GM21367 (cell line): ENCODE measurements at regions not wholly inside any gene's neighbourhood (a gene's known extent, or its start where the extent isn't known, plus 50 kb on each side); places are given as distances from the start of the nearest gene placed in this dataset.

Experiments used
- ATAC-seq: cut with Tn5 transposase; IDR thresholded peaks from one replicate; pipeline ENCODE4 v1.9.1; 2021; ENCODE audit not compliant: unreplicated experiment

GRCh38 chr18:60962625-60963024 lies 370.6 kb upstream of the CDH20 start:
- ATAC-seq, result no peak

GRCh38 chr18:60965856-60966255 lies 367.4 kb upstream of the CDH20 start:
- no peak for ATAC-seq

DNA sequence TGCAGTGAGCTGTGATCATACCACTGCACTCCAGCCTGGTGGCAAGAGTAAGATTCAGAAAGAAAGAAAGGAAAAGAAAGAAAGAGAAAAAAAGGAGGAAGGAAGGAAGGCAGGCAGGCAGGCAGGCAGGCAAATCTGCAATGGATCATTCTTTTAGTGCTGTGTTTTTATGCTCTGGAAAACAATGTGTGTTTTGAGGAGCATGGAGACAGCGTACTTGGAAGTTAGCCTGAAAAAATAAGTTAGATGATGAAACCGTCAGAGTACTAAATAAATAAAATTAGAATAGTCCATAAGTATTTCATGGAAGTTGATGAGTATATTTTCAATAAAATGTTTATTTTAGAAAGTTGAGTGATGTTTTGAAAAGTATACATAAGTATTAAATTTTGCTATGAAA lies 366.4 kb upstream of the CDH20 start:
- no peak for ATAC-seq

- ATAC-seq, result no peak
These were observed 357.8 kb upstream of the CDH20 start for GRCh38 chr18:60975420-60975819.

- ATAC-seq, result no peak
These were observed 356.3 kb upstream of the CDH20 start for GRCh38 chr18:60976976-60977375.

DNA sequence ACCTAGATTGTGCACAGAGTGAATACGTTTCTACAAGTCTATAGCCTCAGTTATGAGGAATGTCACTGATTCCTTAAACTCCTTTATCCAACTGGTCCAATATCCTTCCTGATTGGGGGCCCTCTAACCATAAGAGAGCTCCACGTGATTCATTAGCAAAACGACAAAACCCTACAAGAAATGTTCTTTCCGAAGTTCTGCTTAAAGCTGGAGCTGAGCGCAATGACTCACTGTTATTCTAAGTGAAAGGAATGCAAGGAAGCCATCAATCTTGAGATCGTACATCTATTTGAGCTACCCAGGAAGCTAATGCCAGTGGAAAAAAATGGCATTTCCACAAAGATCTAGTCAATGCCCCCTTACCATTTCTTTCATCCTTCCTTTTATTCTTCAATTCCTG lies 354.9 kb upstream of the CDH20 start:
- no peak for ATAC-seq

DNA sequence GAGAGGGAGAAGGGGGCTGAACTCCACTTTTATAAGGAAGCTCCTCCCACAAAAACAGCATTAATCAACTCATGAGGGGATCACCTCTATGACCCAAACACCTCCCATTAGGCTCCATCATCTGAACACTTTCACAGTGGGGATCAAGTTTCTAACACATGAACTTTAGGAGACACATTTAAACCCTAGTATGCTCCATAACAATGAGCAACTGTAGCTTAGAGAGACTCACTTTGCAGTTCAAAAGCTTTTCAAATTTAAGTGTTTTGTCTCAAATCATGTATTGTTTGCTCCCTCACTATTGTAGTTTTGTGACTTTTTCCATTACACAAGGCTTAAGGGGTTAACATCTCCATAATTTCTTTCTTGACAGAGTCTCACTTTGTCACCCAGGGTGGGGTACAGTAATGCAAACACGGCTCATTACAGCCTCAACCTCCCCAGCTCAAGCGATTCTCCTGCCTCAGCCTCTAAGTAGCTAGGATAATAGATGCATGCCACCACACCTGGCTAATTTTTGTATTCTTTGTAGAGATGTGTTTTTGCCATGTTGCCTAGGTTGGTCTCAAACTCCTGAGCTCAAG lies 352.7 kb upstream of the CDH20 start:
- no peak for ATAC-seq

DNA sequence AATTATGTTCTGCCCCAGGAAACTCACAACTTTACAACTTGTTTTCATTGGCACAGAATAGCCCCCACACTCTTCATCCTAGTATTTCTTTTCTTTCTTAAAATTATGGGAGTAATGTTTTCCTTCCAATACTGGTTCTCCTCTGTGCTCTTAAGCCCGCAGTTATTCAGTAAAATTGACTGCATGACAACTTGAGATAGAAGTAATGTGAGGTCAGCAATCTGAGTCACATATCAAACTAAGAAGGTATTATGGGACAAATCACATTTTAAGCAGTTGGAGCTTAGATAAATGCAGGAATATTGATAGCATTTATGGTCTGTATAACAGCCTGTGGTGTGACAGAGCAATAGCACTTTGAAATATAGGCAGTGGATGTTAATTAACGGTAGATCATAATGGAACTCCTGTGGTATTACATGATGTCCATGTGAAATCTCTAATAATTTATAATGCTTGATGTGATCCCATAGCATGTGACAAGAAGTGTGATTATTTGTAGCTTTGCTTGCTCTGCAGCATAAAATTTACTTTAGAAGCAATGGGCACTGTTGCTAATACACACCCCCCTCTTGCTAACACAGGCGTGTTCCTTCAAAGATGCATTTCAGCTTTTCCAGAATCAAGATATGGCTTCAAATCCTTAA lies 351.4 kb upstream of the CDH20 start:
- no peak for ATAC-seq

- ATAC-seq, result no peak
These were observed 350.9 kb upstream of the CDH20 start for GRCh38 chr18:60982329-60982695.

- ATAC-seq, result no peak
These were observed 350.3 kb upstream of the CDH20 start for GRCh38 chr18:60982928-60983327.

DNA sequence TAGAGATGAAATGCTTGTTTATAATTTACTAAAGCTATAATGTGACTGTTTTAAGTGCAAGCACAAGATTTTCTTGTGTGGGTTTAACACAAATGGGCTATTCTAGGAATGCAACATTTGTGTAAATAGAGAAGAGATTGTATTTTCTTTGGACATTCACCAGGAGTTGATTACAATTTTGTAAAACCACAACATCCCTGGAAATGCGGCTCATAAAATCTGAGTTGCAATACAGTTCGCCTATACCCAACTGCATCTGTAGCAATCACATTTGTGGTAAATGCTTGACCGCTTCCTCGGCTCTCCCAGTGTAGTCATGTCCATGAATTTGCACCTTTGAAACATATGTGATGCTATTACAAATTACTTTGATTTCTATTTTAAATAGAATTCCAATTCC lies 348.7 kb upstream of the CDH20 start:
- no peak for ATAC-seq

DNA sequence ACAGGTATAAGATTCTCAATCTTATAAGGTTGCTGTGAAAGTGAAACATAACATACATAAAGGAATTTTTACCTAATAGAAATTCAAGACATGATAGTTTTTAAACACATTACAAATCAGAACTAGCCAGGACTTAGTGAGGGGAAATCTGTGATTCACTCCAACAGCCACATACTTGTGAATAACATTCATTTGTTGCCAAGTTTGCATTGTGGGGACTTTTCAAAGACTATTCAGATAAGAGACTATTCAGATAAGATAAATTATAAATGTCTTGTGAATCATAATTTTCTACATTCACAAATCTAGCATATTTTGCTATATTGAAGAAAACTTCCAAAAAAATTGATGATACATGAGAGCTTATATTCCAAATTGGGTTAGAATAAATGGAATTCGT lies 345.3 kb upstream of the CDH20 start:
- no peak for ATAC-seq

DNA sequence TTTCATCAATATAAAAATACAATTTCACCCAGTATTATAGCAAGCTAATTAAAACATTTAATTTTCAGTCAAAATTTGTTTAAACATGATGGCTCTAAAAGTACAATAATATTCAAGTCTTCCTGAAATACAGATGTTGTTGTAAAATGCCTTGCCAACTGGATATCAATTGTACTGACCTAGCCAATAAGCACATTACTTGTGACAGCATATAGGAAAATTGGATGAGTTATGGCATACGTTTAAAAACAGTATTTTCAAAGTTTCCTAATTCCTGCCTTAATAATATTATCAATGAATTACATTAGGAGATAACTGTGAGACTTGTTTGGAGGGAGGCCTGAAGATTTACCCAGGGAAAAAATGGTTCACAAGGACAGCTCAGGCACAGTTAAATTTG lies 336.9 kb upstream of the CDH20 start:
- ATAC-seq, result no peak

GRCh38 chr18:60996822-60997221 lies 336.4 kb upstream of the CDH20 start:
- no peak for ATAC-seq

- no peak for ATAC-seq
These were observed 332.1 kb upstream of the CDH20 start for GRCh38 chr18:61001138-61001537.

- ATAC-seq, result no peak
These were observed 326.5 kb upstream of the CDH20 start for GRCh38 chr18:61006687-61007224.

- no peak for ATAC-seq
These were observed 313.6 kb upstream of the CDH20 start for GRCh38 chr18:61019338-61020301.

DNA sequence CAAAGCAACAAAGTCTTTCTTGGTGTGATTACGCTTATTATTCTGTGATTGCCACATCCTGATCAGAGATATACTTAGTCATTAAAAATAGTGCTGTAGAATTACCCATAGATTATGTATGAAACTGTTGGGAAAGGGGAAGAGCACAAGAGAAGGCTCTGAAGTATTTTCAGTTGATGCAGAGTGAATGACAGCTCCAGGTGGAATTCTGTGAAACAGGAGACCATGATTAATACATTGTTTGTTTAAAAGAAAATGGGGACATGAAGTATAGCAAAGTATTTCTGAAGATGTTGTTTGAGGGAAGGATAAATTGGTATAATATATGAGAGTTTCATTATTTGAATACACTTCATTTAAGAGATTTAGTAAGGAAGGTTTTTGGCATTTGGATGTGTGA lies 307.6 kb upstream of the CDH20 start:
- ATAC-seq, result no peak

- no peak for ATAC-seq
These were observed 301.6 kb upstream of the CDH20 start for GRCh38 chr18:61031626-61032025.

- ATAC-seq, result no peak
These were observed 298.6 kb upstream of the CDH20 start for GRCh38 chr18:61034580-61034979.

DNA sequence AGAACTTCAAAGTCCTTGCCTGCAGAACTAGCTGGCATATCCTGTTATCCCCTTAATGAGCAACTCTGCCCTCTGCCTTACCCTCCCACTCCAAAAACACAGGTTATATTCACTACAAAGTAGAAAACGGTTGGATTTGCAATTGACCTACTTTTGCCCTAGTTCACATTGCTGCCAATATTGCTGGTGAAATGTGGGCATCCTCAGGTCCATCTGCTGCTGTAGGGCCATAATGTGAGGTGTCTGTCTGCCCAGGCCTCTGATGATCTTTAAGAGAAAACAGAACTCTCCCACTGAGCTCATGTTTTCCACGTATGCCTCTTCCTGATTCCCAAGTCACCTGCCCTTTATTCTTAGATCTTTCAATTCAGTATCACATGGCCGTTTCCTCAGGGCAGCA lies 294.0 kb upstream of the CDH20 start:
- ATAC-seq, result no peak

DNA sequence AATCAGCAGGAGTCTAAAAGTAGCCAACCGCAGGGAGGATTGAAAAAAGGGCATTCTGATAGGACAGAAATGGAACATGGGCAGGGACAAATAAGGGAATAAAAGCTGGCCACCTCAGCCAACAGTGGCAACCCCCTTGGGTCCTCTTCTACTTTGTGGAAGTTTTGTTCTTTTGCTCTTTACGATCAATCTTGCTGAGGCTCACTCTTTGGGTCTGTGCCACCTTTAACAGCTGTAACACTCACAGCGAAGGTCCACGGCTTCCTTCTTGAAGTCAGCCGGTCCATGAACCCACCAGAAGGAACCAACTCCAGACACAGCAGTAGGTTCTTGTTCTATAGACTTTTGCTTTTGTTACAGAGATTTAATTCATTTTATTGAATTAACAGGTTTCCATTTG lies 285.4 kb upstream of the CDH20 start:
- no peak for ATAC-seq
